GM23338 (cell line): ENCODE measurements at regions not wholly inside any gene's neighbourhood (a gene's known extent, or its start where the extent isn't known, plus 50 kb on each side); places are given as distances from the start of the nearest gene placed in this dataset.
A peak's percentile ranks its signal among the peaks of the same experiment; 100 is the strongest.

ENCODE experiments used
- ATAC-seq: fragments of 200-7000 bp; cut with Tn5 transposase; 3 replicates; pipeline ENCODE4 v1.9.1; 2020
- DNase-seq: peaks from one replicate; pipeline ENCODE4 v3.0.0-alpha.2; 2015; ENCODE audit warnings: low spot score
- H2AFZ ChIP-seq: fragments of 200-600 bp; sonication (generic); 2 replicates; pipeline ENCODE4 v1.8.0; 2016; ENCODE audit warnings: antibody characterized with exemption, mild to moderate bottlenecking, moderate library complexity
- H3F3A ChIP-seq: fragments of 200-600 bp; sonication (generic); replicated peaks from 2 replicates; pipeline ENCODE4 v1.8.0; 2017; ENCODE audit warnings: antibody characterized with exemption, mixed run types, low read depth
- H3K27ac ChIP-seq: fragments of 200-600 bp; sonication (generic); 2 replicates; pipeline ENCODE4 v1.6.1; 2016; ENCODE audit warnings: low read depth
- H3K27me3 ChIP-seq: fragments of 200-600 bp; sonication (generic); 2 replicates; pipeline ENCODE4 v1.8.0; 2016; ENCODE audit warnings: mild to moderate bottlenecking, mixed run types, moderate library complexity; ENCODE audit not compliant: insufficient read depth
- H3K36me3 ChIP-seq: fragments of 200-600 bp; sonication (generic); 2 replicates; pipeline ENCODE4 v1.8.0; 2016; ENCODE audit warnings: mild to moderate bottlenecking; ENCODE audit not compliant: insufficient read depth
- H3K4me1 ChIP-seq: fragments of 200-600 bp; sonication (generic); 2 replicates; pipeline ENCODE4 v1.8.0; 2016; ENCODE audit warnings: mild to moderate bottlenecking, moderate library complexity; ENCODE audit not compliant: insufficient read depth
- H3K4me2 ChIP-seq: fragments of 200-600 bp; sonication (generic); 2 replicates; pipeline ENCODE4 v1.7.1; 2017; ENCODE audit warnings: mixed run types
- H3K4me3 ChIP-seq: fragments of 200-600 bp; sonication (generic); 2 replicates; pipeline ENCODE4 v1.6.1; 2016; ENCODE audit warnings: mixed run types
- H3K79me2 ChIP-seq: fragments of 200-600 bp; sonication (generic); replicated peaks from 2 replicates; pipeline ENCODE4 v1.8.0; 2017; ENCODE audit warnings: mild to moderate bottlenecking; ENCODE audit not compliant: insufficient read depth
- H3K9me2 ChIP-seq: fragments of 200-600 bp; sonication (generic); 2 replicates; pipeline ENCODE4 v1.8.0; 2017; ENCODE audit not compliant: insufficient read depth
- H4K20me1 ChIP-seq: fragments of 200-600 bp; sonication (generic); replicated peaks from 2 replicates; pipeline ENCODE4 v1.8.0; 2017; ENCODE audit warnings: mild to moderate bottlenecking; ENCODE audit not compliant: insufficient read depth
- H3K27ac Mint-ChIP-seq: 2 replicates; pipeline ENCODE4 v1.8.0; 2020; ENCODE audit warnings: inconsistent platforms, mild to moderate bottlenecking, moderate library complexity, mixed read lengths
- H3K27me3 Mint-ChIP-seq: 3 replicates; pipeline ENCODE4 v1.8.0; 2022; ENCODE audit warnings: low read depth, mild to moderate bottlenecking, moderate library complexity, mixed read lengths, inconsistent platforms; ENCODE audit not compliant: insufficient read depth, poor library complexity
- H3K36me3 Mint-ChIP-seq: 3 replicates; pipeline ENCODE4 v1.8.0; 2021; ENCODE audit warnings: low read depth, mild to moderate bottlenecking, inconsistent platforms, moderate library complexity, mixed read lengths
- H3K4me1 Mint-ChIP-seq: 3 replicates; pipeline ENCODE4 v1.8.0; 2020; ENCODE audit warnings: mild to moderate bottlenecking, inconsistent platforms, mixed read lengths
- H3K4me3 Mint-ChIP-seq: 3 replicates; pipeline ENCODE4 v1.8.0; 2021; ENCODE audit warnings: moderate library complexity, mild to moderate bottlenecking, inconsistent platforms, mixed read lengths
- H3K9me3 Mint-ChIP-seq: 3 replicates; pipeline ENCODE4 v1.8.0; 2020; ENCODE audit warnings: moderate library complexity, mild to moderate bottlenecking, inconsistent platforms, mixed read lengths
- CTCF ChIP-seq, 2 experiments: fragments of 200-600 bp in 1 of 2; sonication (generic) in 1 of 2; conservative IDR thresholded peaks; 2 replicates each; pipeline versions ENCODE4 v1.5.1 to v1.6.1; 2016 to 2017; ENCODE audit warnings: antibody characterized with exemption in 2 of 2, low read depth in 2 of 2, mild to moderate bottlenecking in 2 of 2, moderate library complexity in 1 of 2
- ETS1 ChIP-seq: IDR thresholded peaks from 2 replicates; pipeline ENCODE4 v1.6.1; 2016; ENCODE audit warnings: antibody characterized with exemption
- JUNB ChIP-seq: IDR thresholded peaks from one replicate; pipeline ENCODE4 v1.6.1; 2016; ENCODE audit warnings: antibody characterized with exemption; ENCODE audit not compliant: unreplicated experiment
- STAT1 ChIP-seq: IDR thresholded peaks from one replicate; pipeline ENCODE4 v1.6.1; 2016; ENCODE audit warnings: antibody characterized with exemption; ENCODE audit not compliant: unreplicated experiment

- H4K20me1 ChIP-seq = no peaks in the 10 kb centered on the region
- Mint-ChIP-seq H3K4me3 (no peak overlapping the region), H3K27me3 (no peaks in the 10 kb centered on the region), H3K27ac (no peak overlapping the region), H3K36me3 (no peaks in the 10 kb centered on the region), H3K4me1 (no peaks in the 10 kb centered on the region; the same call in 2 of the 3 replicates), H3K9me3 (peaks cover 10% of the 10 kb centered on the region; the same call in 1 of the 3 replicates)
- H3K9me2 ChIP-seq = 0 out of 2 replicates have a peak, but pooled peaks cover 3% of the 10 kb centered on the region
- no peaks in the 10 kb centered on the region for H3K36me3 ChIP-seq
- H3K27me3 ChIP-seq = no peaks in the 10 kb centered on the region
- H3F3A ChIP-seq = no peaks in the 10 kb centered on the region
- no peak overlapping the region for H3K4me2 ChIP-seq
- DNase-seq (no peak), ATAC-seq (no peak)
- no peak overlapping the region for H3K27ac ChIP-seq
- TF ChIP-seq ETS1 (no peak), CTCF (conservative IDR thresholded peaks at IDR 0.05; ENCODE audit: low read depth in 2 of 2) (no peak), STAT1 (no peak), JUNB (no peak)
- H3K4me3 ChIP-seq = no peak overlapping the region
- no peaks in the 10 kb centered on the region for H3K4me1 ChIP-seq
- no peaks in the 10 kb centered on the region for H3K79me2 ChIP-seq
- H2AFZ ChIP-seq = no peak overlapping the region
These were observed 132.4 kb upstream of the RAB6C start for GRCh38 chr2:129847043-129847442.

GRCh38 chr2:129849559-129850160 is 129.8 kb upstream of the RAB6C start:
- Histone ChIP-seq H2AFZ (no peak overlapping the region), H3K27ac (no peak overlapping the region), H3K4me3 (no peak overlapping the region), H3K36me3 (no peaks in the 10 kb centered on the region), H3K4me2 (no peak overlapping the region), H3K27me3 (no peaks in the 10 kb centered on the region), H3K79me2 (no peaks in the 10 kb centered on the region), H3K9me2 (no peaks in the 10 kb centered on the region), H3F3A (no peaks in the 10 kb centered on the region), H4K20me1 (no peaks in the 10 kb centered on the region), H3K4me1 (no peaks in the 10 kb centered on the region)
- no peaks in the 10 kb centered on the region; the same call in 2 of the 3 replicates for H3K4me1 Mint-ChIP-seq
- DNase-seq (peak; percentile 82), ATAC-seq (peak; percentile 58)
- no peak overlapping the region for H3K4me3 Mint-ChIP-seq
- no peaks in the 10 kb centered on the region for H3K36me3 Mint-ChIP-seq
- H3K27ac Mint-ChIP-seq = no peak overlapping the region
- TF ChIP-seq CTCF (conservative IDR thresholded peaks at IDR 0.05; ENCODE audit: low read depth in 2 of 2) (peak; percentile 66 to 81), ETS1 (no peak)
- H3K9me3 Mint-ChIP-seq = no peaks in the 10 kb centered on the region; the same call in 2 of the 3 replicates
- H3K27me3 Mint-ChIP-seq = no peaks in the 10 kb centered on the region
